COLO668 (cell line): ENCODE measurements at regions not wholly inside any gene's neighbourhood (a gene's known extent, or its start where the extent isn't known, plus 50 kb on each side); places are given as distances from the start of the nearest gene placed in this dataset.
"Not testable (repeated sequence)": the region's sequence is repeated elsewhere in the genome, so short reads cannot be mapped to it uniquely, and the experiment has no call there.

Experiments used
- DNase-seq: peaks from one replicate; lab custom pipeline; 2025; ENCODE audit not compliant: unreplicated experiment; lab: John Stamatoyannopoulos, UW

- DNase-seq: no peak
Measured at GRCh38 chr2:47964277-47964676, 58.0 kb upstream of the FBXO11 start.

GRCh38 chr2:47964722-47965434 is 58.6 kb upstream of the FBXO11 start:
- no peak for DNase-seq

- DNase-seq: not testable (repeated sequence)
Measured at GRCh38 chr2:47976728-47977127, 70.4 kb upstream of the FBXO11 start.

- DNase-seq: no peak
Measured at GRCh38 chr2:47984041-47984440, 77.7 kb upstream of the FBXO11 start.

GRCh38 chr2:47990503-47990902 is 84.2 kb upstream of the FBXO11 start:
- DNase-seq: no peak

GRCh38 chr2:47992671-47993070 is 86.4 kb upstream of the FBXO11 start:
- DNase-seq: no peak

GRCh38 chr2:47996808-47997207 is 90.5 kb upstream of the FBXO11 start:
- no peak for DNase-seq

GRCh38 chr2:47999512-47999911 is 93.2 kb upstream of the FBXO11 start:
- no peak for DNase-seq

GRCh38 chr2:48001498-48001897 is 95.2 kb upstream of the FBXO11 start:
- DNase-seq: no peak

- DNase-seq: no peak
Measured at GRCh38 chr2:48006094-48006493, 99.8 kb upstream of the FBXO11 start.

- DNase-seq: no peak
Measured at GRCh38 chr2:48007699-48008268, 101.5 kb upstream of the FBXO11 start.

GRCh38 chr2:48009256-48009655 is 103.0 kb upstream of the FBXO11 start:
- no peak for DNase-seq

GRCh38 chr2:48015421-48015820 is 109.1 kb upstream of the FBXO11 start:
- no peak for DNase-seq

- DNase-seq: no peak
Measured at GRCh38 chr2:48016225-48017019, 110.1 kb upstream of the FBXO11 start.

- no peak for DNase-seq
Measured at GRCh38 chr2:48017136-48017535, 110.8 kb upstream of the FBXO11 start.

- DNase-seq: no peak
Measured at GRCh38 chr2:48018480-48018879, 112.2 kb upstream of the FBXO11 start.

GRCh38 chr2:48026865-48027264 is 120.6 kb upstream of the FBXO11 start:
- no peak for DNase-seq

- no peak for DNase-seq
Measured at GRCh38 chr2:48032765-48033164, 126.5 kb upstream of the FBXO11 start.

GRCh38 chr2:48034295-48034694 is 128.0 kb upstream of the FBXO11 start:
- DNase-seq: no peak

GRCh38 chr2:48036312-48036711 is 130.0 kb upstream of the FBXO11 start:
- no peak for DNase-seq

- DNase-seq: no peak
Measured at GRCh38 chr2:48039209-48039990, 133.1 kb upstream of the FBXO11 start.
